SK-N-SH (cell line): ENCODE measurements at regions not wholly inside any gene's neighbourhood (a gene's known extent, or its start where the extent isn't known, plus 50 kb on each side); places are given as distances from the start of the nearest gene placed in this dataset.

ENCODE experiments used
- CTCF ChIA-PET: fragments of 300-600, 350-600 bp; formaldehyde crosslinking; extraction: SDS; loops from one replicate; lab custom pipeline; 2021; lab: Yijun Ruan, JAX
- POLR2A ChIA-PET: fragments of 350-600 bp; sonication (Branson Sonifier 250); formaldehyde crosslinking; extraction: SDS; loops from one replicate; lab custom pipeline; 2020; ENCODE audit warnings: antibody characterized with exemption, inconsistent platforms; lab: Yijun Ruan, JAX
- DNase-seq: peaks from one replicate; pipeline ENCODE4 v3.0.0; 2012
- H2AFZ ChIP-seq: fragments of 200-600 bp; sonication (generic); 2 replicates; pipeline ENCODE4 v1.8.1; 2016; ENCODE audit warnings: antibody characterized with exemption, mild to moderate bottlenecking, low read depth
- H3F3A ChIP-seq: fragments of 200-600 bp; sonication (generic); replicated peaks from 2 replicates; pipeline ENCODE3; 2016; ENCODE audit warnings: antibody characterized with exemption, mild to moderate bottlenecking; ENCODE audit not compliant: insufficient read depth
- H3K27ac ChIP-seq, 2 experiments: fragments of 200-500 bp in 1 of 2; fragments of 200-600 bp in 1 of 2; sonication (Bioruptor generic) in 1 of 2; sonication (generic), shearing (Covaris generic) in 1 of 2; 2 replicates each; pipeline versions ENCODE4 v1.5.1 to v1.6.1; 2014 to 2016; ENCODE audit warnings: low read depth in 2 of 2, inconsistent platforms in 1 of 2, low read length in 1 of 2, mild to moderate bottlenecking in 1 of 2, mixed read lengths in 1 of 2
- H3K27me3 ChIP-seq: fragments of 200-600 bp; sonication (generic), shearing (Covaris generic); 2 replicates; pipeline ENCODE4 v1.6.1; 2016; ENCODE audit warnings: mixed run types; ENCODE audit not compliant: insufficient read depth
- H3K36me3 ChIP-seq, 2 experiments: fragments of 200-500 bp in 1 of 2; fragments of 200-600 bp in 1 of 2; sonication (Bioruptor generic) in 1 of 2; sonication (generic) in 1 of 2; replicated peaks in 1 of 2; 2 replicates each; pipeline versions ENCODE3 to v1.5.1; 2014 to 2016; ENCODE audit warnings: low read length in 1 of 2, mild to moderate bottlenecking in 1 of 2; ENCODE audit not compliant: insufficient read depth in 2 of 2, control insufficient read depth in 1 of 2
- H3K4me1 ChIP-seq, 2 experiments: fragments of 200-500 bp in 1 of 2; fragments of 200-600 bp in 1 of 2; sonication (Bioruptor generic) in 1 of 2; sonication (generic), shearing (Covaris generic) in 1 of 2; 2 replicates each; pipeline versions ENCODE4 v1.5.1 to v1.6.1; 2014 to 2016; ENCODE audit warnings: low read depth in 1 of 2, low read length in 1 of 2, mixed run types in 1 of 2; ENCODE audit not compliant: insufficient read depth in 2 of 2, control insufficient read depth in 1 of 2
- H3K4me2 ChIP-seq: fragments of 200-600 bp; sonication (generic), shearing (Covaris generic); 2 replicates; pipeline ENCODE4 v1.6.1; 2017; ENCODE audit warnings: mixed run types
- H3K4me3 ChIP-seq, 2 experiments: fragments of 200-500 bp in 1 of 2; fragments of 200-600 bp in 1 of 2; sonication (Bioruptor generic) in 1 of 2; sonication (generic), shearing (Covaris generic) in 1 of 2; 2 replicates each; pipeline versions ENCODE4 v1.5.1 to v1.8.1; 2014 to 2016; ENCODE audit warnings: low read depth in 2 of 2, inconsistent platforms in 1 of 2, low read length in 1 of 2, mild to moderate bottlenecking in 1 of 2, mixed read lengths in 1 of 2, moderate library complexity in 1 of 2
- H3K79me2 ChIP-seq: fragments of 200-600 bp; sonication (generic); 2 replicates; pipeline ENCODE4 v1.8.1; 2017; ENCODE audit warnings: mild to moderate bottlenecking; ENCODE audit not compliant: insufficient read depth
- H3K9ac ChIP-seq: fragments of 200-600 bp; sonication (generic); 2 replicates; pipeline ENCODE4 v1.6.1; 2017; ENCODE audit warnings: mixed run types
- H3K9me2 ChIP-seq: fragments of 200-600 bp; sonication (generic); 2 replicates; pipeline ENCODE4 v1.6.1; 2017; ENCODE audit warnings: mixed run types
- H3K9me3 ChIP-seq: fragments of 200-600 bp; sonication (generic); 2 replicates; pipeline ENCODE4 v1.6.1; 2017; ENCODE audit warnings: mixed run types, mild to moderate bottlenecking, moderate library complexity
- H4K20me1 ChIP-seq: fragments of 200-600 bp; sonication (generic); 2 replicates; pipeline ENCODE4 v1.6.1; 2017; ENCODE audit warnings: mild to moderate bottlenecking, mixed run types; ENCODE audit not compliant: insufficient read depth
- IRF3 ChIP-seq: fragments of 150-350 bp; IDR thresholded peaks from 2 replicates; pipeline ENCODE4 v1.6.1; 2016; ENCODE audit warnings: mild to moderate bottlenecking, low read depth, low read length
- JUND ChIP-seq: IDR thresholded peaks from 2 replicates; pipeline ENCODE4 v1.4.0; 2012
- RAD21 ChIP-seq: IDR thresholded peaks from 2 replicates; pipeline ENCODE4 v1.6.1; 2012; ENCODE audit warnings: mild to moderate bottlenecking, low read length
- RCOR1 ChIP-seq: fragments of 150-350 bp; IDR thresholded peaks from 2 replicates; pipeline ENCODE4 v1.6.1; 2017; ENCODE audit warnings: antibody characterized with exemption, low read length
- REST ChIP-seq: IDR thresholded peaks from 2 replicates; pipeline ENCODE4 v1.6.1; 2012; ENCODE audit warnings: mild to moderate bottlenecking, low read depth, low read length, moderate library complexity
- TAF1 ChIP-seq: IDR thresholded peaks from 2 replicates; pipeline ENCODE4 v1.6.1; 2012; ENCODE audit warnings: low read depth, mild to moderate bottlenecking, low read length, moderate library complexity, borderline replicate concordance
- TEAD4 ChIP-seq: IDR thresholded peaks from 2 replicates; pipeline ENCODE4 v1.4.0; 2012; ENCODE audit warnings: mild to moderate bottlenecking, borderline replicate concordance; ENCODE audit not compliant: insufficient read depth
- YY1 ChIP-seq: IDR thresholded peaks from 2 replicates; pipeline ENCODE4 v1.4.0; 2012; ENCODE audit warnings: low read depth, mild to moderate bottlenecking
- WGBS: methylation state at CpG from one replicate; pipeline ENCODE4 v1.1.6; 2017; ENCODE audit warnings: low lambda C conversion rate; 5-methylcytosine and 5-hydroxymethylcytosine counted together

GRCh38 chr19:28537079-28537478 lies 675.9 kb downstream of the UQCRFS1 start:
- WGBS: 2% methylated on average over 2 of the region's 2 CpGs
- Histone ChIP-seq H3K27ac (no peak overlapping the region), H3K9me2 (no peaks in the 10 kb centered on the region), H3K79me2 (no peaks in the 10 kb centered on the region), H3K9ac (no peak overlapping the region), H4K20me1 (no peaks in the 10 kb centered on the region), H3K4me3 (no peak overlapping the region), H3F3A (no peaks in the 10 kb centered on the region), H3K27me3 (no peaks in the 10 kb centered on the region), H3K36me3 (no peaks in the 10 kb centered on the region), H3K4me2 (no peak overlapping the region), H3K9me3 (no peaks in the 10 kb centered on the region), H3K4me1 (no peaks in the 10 kb centered on the region), H2AFZ (no peak overlapping the region)
- POLR2A ChIA-PET: no interaction called here
- TF ChIP-seq TAF1 (no peak), YY1 (no peak), TEAD4 (no peak)
- no peak for DNase-seq
- CTCF ChIA-PET: no interaction called here

- no peaks in the 10 kb centered on the region for H3F3A ChIP-seq
- TF ChIP-seq TEAD4 (no peak), REST (no peak), RAD21 (no peak), YY1 (no peak), RCOR1 (no peak), JUND (no peak), IRF3 (no peak)
- 0% methylated on average over 1 of the region's 1 CpG for WGBS
- no peak overlapping the region for H3K27ac ChIP-seq
- no peaks in the 10 kb centered on the region for H4K20me1 ChIP-seq
- no peaks in the 10 kb centered on the region for H3K9me3 ChIP-seq
- H3K27me3 ChIP-seq: no peaks in the 10 kb centered on the region
- no peaks in the 10 kb centered on the region for H3K4me1 ChIP-seq
- H3K4me2 ChIP-seq: no peak overlapping the region
- no peak overlapping the region for H3K9ac ChIP-seq
- no peaks in the 10 kb centered on the region for H3K9me2 ChIP-seq
- no peak for DNase-seq
- no peak overlapping the region for H2AFZ ChIP-seq
- ChIA-PET CTCF (no interaction called here), POLR2A (no interaction called here)
- no peak overlapping the region for H3K4me3 ChIP-seq
- H3K36me3 ChIP-seq: no peaks in the 10 kb centered on the region
- no peaks in the 10 kb centered on the region for H3K79me2 ChIP-seq
These were observed 677.6 kb downstream of the UQCRFS1 start for GRCh38 chr19:28535352-28535775.
